Neural crest cell (in vitro differentiated cells): ENCODE measurements at regions not wholly inside any gene's neighbourhood (a gene's known extent, or its start where the extent isn't known, plus 50 kb on each side); places are given as distances from the start of the nearest gene placed in this dataset.

Source experiments
- DNase-seq: peaks from one replicate; pipeline ENCODE4 v3.0.0; 2021; ENCODE audit warnings: low read depth, mixed read lengths, low spot score
- H3K27ac Mint-ChIP-seq: one replicate; pipeline ENCODE4 v1.8.0; 2021; ENCODE audit warnings: mild to moderate bottlenecking, mixed read lengths; ENCODE audit not compliant: unreplicated experiment
- H3K27me3 Mint-ChIP-seq: 2 replicates; pipeline ENCODE4 v1.8.0; 2021; ENCODE audit warnings: low read depth, mild to moderate bottlenecking, mixed read lengths
- H3K36me3 Mint-ChIP-seq: 2 replicates; pipeline ENCODE4 v1.8.0; 2021; ENCODE audit warnings: low read depth, mild to moderate bottlenecking, mixed read lengths
- H3K4me1 Mint-ChIP-seq: 2 replicates; pipeline ENCODE4 v1.8.0; 2021; ENCODE audit warnings: mixed read lengths
- H3K4me3 Mint-ChIP-seq: one replicate; pipeline ENCODE4 v1.8.0; 2021; ENCODE audit warnings: mild to moderate bottlenecking, mixed read lengths
- H3K9me3 Mint-ChIP-seq: 2 replicates; pipeline ENCODE4 v1.8.0; 2021; ENCODE audit warnings: mixed read lengths
- TF ChIP-seq, protein P1 (sequence below): fragments of 200-600 bp; sonication (generic); conservative IDR thresholded peaks from 2 replicates; pipeline ENCODE4 v1.5.0; 2021; ENCODE audit warnings: antibody characterized with exemption, mild to moderate bottlenecking

DNA sequence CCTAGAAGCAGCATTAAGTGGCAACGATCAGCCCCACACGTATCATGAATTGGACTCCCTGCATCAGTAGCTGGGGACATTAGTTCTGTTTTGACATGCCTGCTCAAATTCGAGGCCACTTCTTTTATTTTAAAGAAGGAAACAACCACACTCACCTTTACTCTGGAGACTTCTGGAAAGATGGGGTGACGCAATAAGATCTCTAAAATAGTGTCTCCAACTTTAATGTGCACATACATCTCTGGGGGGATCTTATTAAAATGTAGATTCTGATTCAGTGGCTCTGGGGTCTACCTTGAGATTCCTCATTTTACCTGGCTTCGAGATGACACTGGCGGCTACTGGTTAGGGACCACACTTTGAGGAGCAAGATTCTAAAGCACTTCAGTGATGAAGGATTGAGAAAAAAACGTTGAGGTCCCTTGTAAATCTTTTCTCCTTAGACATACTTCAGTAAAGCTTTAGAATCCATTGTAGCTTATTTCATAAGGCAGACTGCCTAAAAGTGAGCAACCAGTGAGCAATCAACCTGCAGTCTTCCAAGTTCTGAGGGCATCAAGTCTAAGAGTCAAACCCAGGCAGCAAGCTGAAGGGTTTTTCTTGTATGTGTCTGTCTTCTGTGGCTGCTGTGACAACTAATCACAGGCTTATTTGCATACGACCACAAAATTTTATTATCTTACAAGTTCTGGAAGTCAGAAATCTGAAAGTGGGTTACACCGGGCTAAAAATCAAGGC lies 718.6 kb upstream of the TBX3 start:
- H3K4me1 Mint-ChIP-seq: peaks cover 2% of the 10 kb centered on the region
- H3K4me3 Mint-ChIP-seq: no peak overlapping the region
- TF ChIP-seq, protein P1, sequence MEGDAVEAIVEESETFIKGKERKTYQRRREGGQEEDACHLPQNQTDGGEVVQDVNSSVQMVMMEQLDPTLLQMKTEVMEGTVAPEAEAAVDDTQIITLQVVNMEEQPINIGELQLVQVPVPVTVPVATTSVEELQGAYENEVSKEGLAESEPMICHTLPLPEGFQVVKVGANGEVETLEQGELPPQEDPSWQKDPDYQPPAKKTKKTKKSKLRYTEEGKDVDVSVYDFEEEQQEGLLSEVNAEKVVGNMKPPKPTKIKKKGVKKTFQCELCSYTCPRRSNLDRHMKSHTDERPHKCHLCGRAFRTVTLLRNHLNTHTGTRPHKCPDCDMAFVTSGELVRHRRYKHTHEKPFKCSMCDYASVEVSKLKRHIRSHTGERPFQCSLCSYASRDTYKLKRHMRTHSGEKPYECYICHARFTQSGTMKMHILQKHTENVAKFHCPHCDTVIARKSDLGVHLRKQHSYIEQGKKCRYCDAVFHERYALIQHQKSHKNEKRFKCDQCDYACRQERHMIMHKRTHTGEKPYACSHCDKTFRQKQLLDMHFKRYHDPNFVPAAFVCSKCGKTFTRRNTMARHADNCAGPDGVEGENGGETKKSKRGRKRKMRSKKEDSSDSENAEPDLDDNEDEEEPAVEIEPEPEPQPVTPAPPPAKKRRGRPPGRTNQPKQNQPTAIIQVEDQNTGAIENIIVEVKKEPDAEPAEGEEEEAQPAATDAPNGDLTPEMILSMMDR: no peak
- H3K36me3 Mint-ChIP-seq: no peaks in the 10 kb centered on the region
- H3K9me3 Mint-ChIP-seq: no peaks in the 10 kb centered on the region
- no peak overlapping the region for H3K27ac Mint-ChIP-seq
- no peak for DNase-seq
- no peaks in the 10 kb centered on the region for H3K27me3 Mint-ChIP-seq

DNA sequence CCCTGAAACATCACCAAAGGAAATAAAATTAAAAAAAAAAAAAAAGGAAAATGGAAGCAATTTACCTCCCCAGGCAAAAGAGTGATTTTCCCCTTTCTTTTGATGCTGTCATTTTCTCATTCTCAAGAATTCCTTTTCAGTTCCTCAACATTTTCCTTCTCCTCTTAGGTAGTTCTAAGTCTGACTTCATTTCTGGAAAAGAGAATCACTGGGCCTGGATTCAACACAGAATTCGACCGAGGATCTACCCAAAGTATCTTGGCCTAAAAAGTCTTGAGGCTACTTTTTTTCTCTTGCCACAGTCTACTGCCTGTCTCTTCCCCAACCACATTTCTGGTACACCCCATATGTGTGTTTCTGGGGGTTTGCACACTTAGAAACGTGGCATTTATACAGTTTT lies 717.8 kb upstream of the TBX3 start:
- TF ChIP-seq, protein P1: no peak
- Mint-ChIP-seq H3K27ac (no peak overlapping the region), H3K9me3 (no peaks in the 10 kb centered on the region)

DNA sequence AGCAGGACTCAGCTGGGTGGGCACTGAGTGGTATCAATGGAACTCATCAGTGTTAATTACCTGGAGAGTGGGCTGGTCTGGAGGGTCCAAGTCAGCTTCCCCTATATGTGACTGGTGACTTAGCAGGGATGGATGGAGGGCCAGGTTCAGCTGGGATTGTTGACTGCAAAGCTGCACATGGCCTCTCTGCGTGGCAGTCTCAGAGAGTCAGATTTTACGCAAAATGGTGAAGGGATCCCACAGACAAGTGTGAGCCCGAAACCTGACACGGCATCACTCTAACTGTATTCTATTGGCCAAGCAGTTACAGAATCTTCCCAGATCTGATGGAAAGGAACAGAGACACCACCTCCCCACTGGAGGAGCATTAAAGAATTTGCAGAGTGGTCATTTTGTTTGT lies 716.0 kb upstream of the TBX3 start:
- Mint-ChIP-seq H3K4me1 (peaks cover 6% of the 10 kb centered on the region), H3K36me3 (no peaks in the 10 kb centered on the region), H3K27me3 (peaks cover 11% of the 10 kb centered on the region), H3K4me3 (no peak overlapping the region), H3K9me3 (peaks cover 2% of the 10 kb centered on the region), H3K27ac (no peak overlapping the region)
- DNase-seq: no peak
- TF ChIP-seq, protein P1: no peak

More for the DNA sequence above, 717.8 kb upstream of the TBX3 start:
- no peaks in the 10 kb centered on the region for H3K27me3 Mint-ChIP-seq
- no peaks in the 10 kb centered on the region for H3K36me3 Mint-ChIP-seq
- peaks cover 6% of the 10 kb centered on the region for H3K4me1 Mint-ChIP-seq
- DNase-seq: no peak
- H3K4me3 Mint-ChIP-seq: no peak overlapping the region

DNA sequence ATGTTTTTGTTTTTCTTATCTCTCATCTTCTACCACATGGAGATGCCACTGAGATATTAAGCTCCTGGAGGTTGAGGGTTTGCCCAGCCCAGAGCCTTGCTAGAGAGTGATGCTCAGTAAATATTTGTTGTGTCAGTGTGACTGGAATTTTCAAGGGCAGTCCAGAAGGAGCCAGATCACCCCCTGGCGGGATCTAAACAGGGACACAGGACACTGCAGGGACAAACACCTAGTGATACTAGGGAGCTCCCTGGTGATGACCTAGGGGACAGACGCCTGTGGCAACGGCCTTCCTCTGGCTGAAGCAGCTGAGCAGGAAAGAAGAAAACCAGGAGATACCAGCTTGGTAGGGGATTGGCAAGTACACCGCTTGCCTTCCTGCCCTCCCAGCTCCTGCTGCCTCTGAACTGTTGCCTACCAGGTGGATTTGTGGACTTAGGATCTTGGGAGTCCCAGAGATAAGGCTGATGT lies 714.4 kb upstream of the TBX3 start:
- peaks cover 17% of the 10 kb centered on the region for H3K27me3 Mint-ChIP-seq
- DNase-seq: no peak
- no peak overlapping the region for H3K4me3 Mint-ChIP-seq
- H3K4me1 Mint-ChIP-seq: peaks cover 6% of the 10 kb centered on the region
- no peaks in the 10 kb centered on the region for H3K36me3 Mint-ChIP-seq
- H3K27ac Mint-ChIP-seq: no peak overlapping the region
- TF ChIP-seq, protein P1: no peak
- H3K9me3 Mint-ChIP-seq: peaks cover 2% of the 10 kb centered on the region

DNA sequence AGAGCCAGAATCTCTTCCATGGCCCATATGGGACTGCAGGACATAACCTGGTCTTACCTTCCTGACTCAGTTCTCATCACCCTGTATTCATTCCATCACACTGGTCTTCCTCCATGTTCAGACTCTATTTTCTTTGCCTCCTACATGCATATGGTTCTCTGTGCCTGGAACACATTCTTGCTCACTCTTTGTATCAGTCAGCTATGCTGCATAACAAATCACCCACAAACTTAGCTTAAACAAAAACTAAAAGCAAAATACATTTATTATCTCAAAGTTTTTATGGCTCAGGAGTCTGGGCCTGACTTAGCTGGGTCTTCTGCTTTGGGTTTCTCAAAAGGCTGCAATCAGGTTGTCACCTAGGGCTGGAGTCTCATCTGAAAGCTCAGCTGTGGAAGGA lies 712.6 kb upstream of the TBX3 start:
- DNase-seq: no peak
- H3K4me3 Mint-ChIP-seq: no peak overlapping the region
- H3K36me3 Mint-ChIP-seq: no peaks in the 10 kb centered on the region
- H3K4me1 Mint-ChIP-seq: peaks cover 6% of the 10 kb centered on the region
- H3K9me3 Mint-ChIP-seq: peaks cover 2% of the 10 kb centered on the region
- TF ChIP-seq, protein P1: no peak
- H3K27me3 Mint-ChIP-seq: peaks cover 20% of the 10 kb centered on the region
- H3K27ac Mint-ChIP-seq: no peak overlapping the region
